ENCODE measurements at regions not wholly inside any gene's neighbourhood (a gene's known extent, or its start where the extent isn't known, plus 50 kb on each side); places are given as distances from the start of the nearest gene placed in this dataset.
"Not testable (repeated sequence)": the region's sequence is repeated elsewhere in the genome, so short reads cannot be mapped to it uniquely, and the experiment has no call there.

GRCh38 chr9:62816331-62816730 is 1626.5 kb downstream of the SPATA31A7 start:
- TF ChIP-seq, protein P1, sequence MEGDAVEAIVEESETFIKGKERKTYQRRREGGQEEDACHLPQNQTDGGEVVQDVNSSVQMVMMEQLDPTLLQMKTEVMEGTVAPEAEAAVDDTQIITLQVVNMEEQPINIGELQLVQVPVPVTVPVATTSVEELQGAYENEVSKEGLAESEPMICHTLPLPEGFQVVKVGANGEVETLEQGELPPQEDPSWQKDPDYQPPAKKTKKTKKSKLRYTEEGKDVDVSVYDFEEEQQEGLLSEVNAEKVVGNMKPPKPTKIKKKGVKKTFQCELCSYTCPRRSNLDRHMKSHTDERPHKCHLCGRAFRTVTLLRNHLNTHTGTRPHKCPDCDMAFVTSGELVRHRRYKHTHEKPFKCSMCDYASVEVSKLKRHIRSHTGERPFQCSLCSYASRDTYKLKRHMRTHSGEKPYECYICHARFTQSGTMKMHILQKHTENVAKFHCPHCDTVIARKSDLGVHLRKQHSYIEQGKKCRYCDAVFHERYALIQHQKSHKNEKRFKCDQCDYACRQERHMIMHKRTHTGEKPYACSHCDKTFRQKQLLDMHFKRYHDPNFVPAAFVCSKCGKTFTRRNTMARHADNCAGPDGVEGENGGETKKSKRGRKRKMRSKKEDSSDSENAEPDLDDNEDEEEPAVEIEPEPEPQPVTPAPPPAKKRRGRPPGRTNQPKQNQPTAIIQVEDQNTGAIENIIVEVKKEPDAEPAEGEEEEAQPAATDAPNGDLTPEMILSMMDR (conservative IDR thresholded peaks at IDR 0.05): not testable (repeated sequence)
- not testable (repeated sequence) for TF ChIP-seq ZFX (IDR thresholded peaks at IDR 0.05)

All from C4-2B (cell line).